K562 (cell line): ENCODE measurements at regions not wholly inside any gene's neighbourhood (a gene's known extent, or its start where the extent isn't known, plus 50 kb on each side); places are given as distances from the start of the nearest gene placed in this dataset.

Experiments
- CHD7 ChIP-seq: fragments of 200-600 bp; sonication (generic); IDR thresholded peaks from one replicate; pipeline ENCODE4 v1.6.1; 2012; ENCODE audit warnings: mild to moderate bottlenecking, low read depth, low read length, inconsistent platforms
- JUN ChIP-seq, 2 experiments: sonication (generic) in 1 of 2; formaldehyde crosslinking in 1 of 2; IDR thresholded peaks; 2 replicates each; pipeline versions ENCODE4 v1.6.1 to v1.8.0; 2012 to 2022; ENCODE audit warnings: borderline replicate concordance in 2 of 2, mild to moderate bottlenecking in 2 of 2, improper control_type of control experiment in 1 of 2, low read depth in 1 of 2, low read length in 1 of 2, missing genetic modification reagents in 1 of 2
- OTX1 ChIP-seq: fragments of 450-650 bp; formaldehyde crosslinking; IDR thresholded peaks from 2 replicates; pipeline ENCODE4 v1.4.0; 2022; ENCODE audit warnings: mild to moderate bottlenecking
- POLR2A ChIP-seq: fragments of 450-650 bp; conservative IDR thresholded peaks from 2 replicates; pipeline ENCODE4 v1.6.1; 2016
- POLR2AphosphoS5 ChIP-seq: IDR thresholded peaks from 2 replicates; pipeline ENCODE4 v1.6.1; 2011; ENCODE audit warnings: mild to moderate bottlenecking, low read depth, low read length, moderate library complexity; ENCODE audit not compliant: control insufficient read depth, insufficient read depth
- RAD21 ChIP-seq, 2 experiments: fragments of 250-450 bp in 1 of 2; fragments of 450-650 bp in 1 of 2; sonication (Bioruptor Pico) in 1 of 2; formaldehyde crosslinking in 1 of 2; IDR thresholded peaks in 1 of 2; conservative IDR thresholded peaks in 1 of 2; 2 replicates each; pipeline versions ENCODE4 v1.4.0 to v1.8.0; 2020 to 2022; ENCODE audit warnings: mild to moderate bottlenecking in 2 of 2, moderate library complexity in 1 of 2
- SRSF1 ChIP-seq: fragments of 200-400 bp; formaldehyde crosslinking; IDR thresholded peaks from 2 replicates; pipeline ENCODE4 v1.6.1; 2017; ENCODE audit warnings: mild to moderate bottlenecking, low read depth, low read length, moderate library complexity
- TF ChIP-seq, protein P1 (sequence below), 3 experiments: IDR thresholded peaks in 2 of 3; conservative IDR thresholded peaks in 1 of 3; 2 replicates each; pipeline ENCODE4 v1.5.1; 2011 to 2012; ENCODE audit warnings: low read length in 3 of 3, mild to moderate bottlenecking in 3 of 3, control low read depth in 2 of 3, improper control_type of control experiment in 1 of 3, inconsistent platforms in 1 of 3, low read depth in 1 of 3, mixed read lengths in 1 of 3, moderate library complexity in 1 of 3; ENCODE audit not compliant: insufficient read depth in 2 of 3

GRCh38 chr12:88763536-88764100 is 183.3 kb upstream of the KITLG start:
- TF ChIP-seq POLR2AphosphoS5 = no peak
- TF ChIP-seq RAD21 (CRISPR knock-in tag; conservative IDR thresholded peaks at IDR 0.05 in 1 of 2, IDR thresholded peaks at IDR 0.05 in 1 of 2) = no peak
- no peak for TF ChIP-seq POLR2A
- TF ChIP-seq JUN (IDR thresholded peaks at IDR 0.05; ENCODE audit: borderline replicate concordance, low read depth, low read length) = no peak
- no peak for TF ChIP-seq JUN (CRISPR knock-in tag; IDR thresholded peaks at IDR 0.05; ENCODE audit: borderline replicate concordance)
- no peak for TF ChIP-seq SRSF1
- TF ChIP-seq, protein P1, sequence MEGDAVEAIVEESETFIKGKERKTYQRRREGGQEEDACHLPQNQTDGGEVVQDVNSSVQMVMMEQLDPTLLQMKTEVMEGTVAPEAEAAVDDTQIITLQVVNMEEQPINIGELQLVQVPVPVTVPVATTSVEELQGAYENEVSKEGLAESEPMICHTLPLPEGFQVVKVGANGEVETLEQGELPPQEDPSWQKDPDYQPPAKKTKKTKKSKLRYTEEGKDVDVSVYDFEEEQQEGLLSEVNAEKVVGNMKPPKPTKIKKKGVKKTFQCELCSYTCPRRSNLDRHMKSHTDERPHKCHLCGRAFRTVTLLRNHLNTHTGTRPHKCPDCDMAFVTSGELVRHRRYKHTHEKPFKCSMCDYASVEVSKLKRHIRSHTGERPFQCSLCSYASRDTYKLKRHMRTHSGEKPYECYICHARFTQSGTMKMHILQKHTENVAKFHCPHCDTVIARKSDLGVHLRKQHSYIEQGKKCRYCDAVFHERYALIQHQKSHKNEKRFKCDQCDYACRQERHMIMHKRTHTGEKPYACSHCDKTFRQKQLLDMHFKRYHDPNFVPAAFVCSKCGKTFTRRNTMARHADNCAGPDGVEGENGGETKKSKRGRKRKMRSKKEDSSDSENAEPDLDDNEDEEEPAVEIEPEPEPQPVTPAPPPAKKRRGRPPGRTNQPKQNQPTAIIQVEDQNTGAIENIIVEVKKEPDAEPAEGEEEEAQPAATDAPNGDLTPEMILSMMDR (IDR thresholded peaks at IDR 0.05 in 2 of 3, conservative IDR thresholded peaks at IDR 0.05 in 1 of 3; ENCODE audit: insufficient read depth in 2 of 3, low read depth in 1 of 3, low read length in 3 of 3) = no peak
- TF ChIP-seq CHD7 = no peak
- no peak for TF ChIP-seq OTX1 (CRISPR knock-in tag)
